NCI-H1105 (cell line): ENCODE measurements at regions not wholly inside any gene's neighbourhood (a gene's known extent, or its start where the extent isn't known, plus 50 kb on each side); places are given as distances from the start of the nearest gene placed in this dataset.

Source experiments
- DNase-seq: peaks from one replicate; lab custom pipeline; 2025; lab: John Stamatoyannopoulos, UW

- DNase-seq: no peak
Observed at GRCh38 chr11:19330416-19330815, 89.7 kb upstream of the E2F8 start.

- DNase-seq: no peak
Observed at GRCh38 chr11:19329970-19330369, 89.2 kb upstream of the E2F8 start.

- no peak for DNase-seq
Observed at GRCh38 chr11:19328586-19329311, 88.0 kb upstream of the E2F8 start.

- no peak for DNase-seq
Observed at GRCh38 chr11:19327280-19327679, 86.5 kb upstream of the E2F8 start.

- DNase-seq: no peak
Observed at GRCh38 chr11:19326499-19326898, 85.8 kb upstream of the E2F8 start.

- DNase-seq: no peak
Observed at GRCh38 chr11:19323502-19323901, 82.8 kb upstream of the E2F8 start.

- DNase-seq: no peak
Observed at GRCh38 chr11:19321351-19321750, 80.6 kb upstream of the E2F8 start.

GRCh38 chr11:19320827-19321226, 80.1 kb upstream of the E2F8 start:
- DNase-seq: no peak

- no peak for DNase-seq
Observed at GRCh38 chr11:19316434-19316833, 75.7 kb upstream of the E2F8 start.

GRCh38 chr11:19315511-19315910, 74.8 kb upstream of the E2F8 start:
- DNase-seq: no peak

- DNase-seq: no peak
Observed at GRCh38 chr11:19313140-19313539, 72.4 kb upstream of the E2F8 start.

- DNase-seq: peak; percentile 44
Observed at GRCh38 chr11:19311308-19312030, 70.7 kb upstream of the E2F8 start.

- DNase-seq: no peak
Observed at GRCh38 chr11:19307498-19307897, 66.8 kb upstream of the E2F8 start.

GRCh38 chr11:19306179-19306944, 65.6 kb upstream of the E2F8 start:
- no peak for DNase-seq

GRCh38 chr11:19301361-19301760, 60.6 kb upstream of the E2F8 start:
- no peak for DNase-seq

- DNase-seq: no peak
Observed at GRCh38 chr11:19294444-19294843, 53.7 kb upstream of the E2F8 start.

- DNase-seq: no peak
Observed at GRCh38 chr11:19291064-19291463, 50.3 kb upstream of the E2F8 start.
